ENCODE measurements at regions not wholly inside any gene's neighbourhood (a gene's known extent, or its start where the extent isn't known, plus 50 kb on each side); places are given as distances from the start of the nearest gene placed in this dataset.

DNA sequence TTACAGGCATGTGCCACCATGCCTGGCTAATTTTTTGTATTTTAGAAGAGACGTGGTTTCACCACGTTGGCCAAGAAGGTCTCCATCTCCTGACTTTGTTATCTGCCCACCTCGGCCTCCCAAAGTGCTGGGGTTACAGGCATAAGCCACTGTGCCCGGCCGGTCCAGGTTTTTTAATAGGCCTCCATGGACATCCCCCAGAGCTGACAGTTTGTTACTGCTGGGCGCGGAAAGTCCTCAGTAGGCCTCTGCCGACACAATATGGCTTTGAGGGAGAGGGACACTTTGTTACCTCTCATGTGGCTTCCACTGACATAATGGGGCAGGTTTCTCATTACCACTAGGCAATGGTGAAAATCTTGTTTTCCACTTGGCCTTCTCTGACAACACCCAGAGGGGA is 152.0 kb downstream of the WNT7A start:
- Histone ChIP-seq H2BK5ac (ENCODE audit: insufficient read length, low read length) (no peak overlapping the region), H3K9me3 (ENCODE audit: control insufficient read depth, low read depth, low read length) (no peaks in the 10 kb centered on the region), H3K56ac (ENCODE audit: insufficient read length, low read depth, low read length) (no peak overlapping the region), H3T11ph (ENCODE audit: low read length) (no peak overlapping the region), H2BK20ac (ENCODE audit: low read depth, low read length, poor library complexity, severe bottlenecking) (no peak overlapping the region), H3K4ac (ENCODE audit: low read depth, low read length) (no peak overlapping the region), H3K4me1 (ENCODE audit: insufficient read depth, low read length) (peaks cover 6% of the 10 kb centered on the region; the same call in 1 of the 2 replicates), H3K4me2 (ENCODE audit: insufficient read depth, insufficient read length, low read length) (no peak overlapping the region), H4K8ac (replicated peaks; ENCODE audit: insufficient read length, low read depth, low read length) (no peak overlapping the region), H2BK12ac (ENCODE audit: insufficient read length, low read depth, low read length) (no peak overlapping the region), H3K18ac (ENCODE audit: insufficient read length, low read depth, low read length) (peak overlapping the region; percentile 3), H2AFZ (ENCODE audit: low read length) (no peak overlapping the region), H2AK5ac (ENCODE audit: insufficient read length, low read length) (no peak overlapping the region), H4K20me1 (ENCODE audit: control insufficient read depth, insufficient read depth, insufficient read length) (no peaks in the 10 kb centered on the region), H2BK15ac (ENCODE audit: low read depth, low read length) (no peak overlapping the region), H4K91ac (ENCODE audit: insufficient read length, low read depth, low read length) (no peak overlapping the region), H3K23ac (ENCODE audit: insufficient read length, low read depth, low read length) (no peak overlapping the region), H3K14ac (ENCODE audit: insufficient read depth, low read length) (peak overlapping the region; percentile 63; the same call in 1 of the 2 replicates), H3K27me3 (ENCODE audit: insufficient read depth, low read length) (no peaks in the 10 kb centered on the region), H3K23me2 (ENCODE audit: insufficient read length, low read depth, low read length, poor library complexity, severe bottlenecking) (no peaks in the 10 kb centered on the region), H3K79me1 (ENCODE audit: insufficient read depth, low read depth, low read length, poor library complexity, severe bottlenecking) (no peaks in the 10 kb centered on the region), H3K9ac (ENCODE audit: extremely low read depth, insufficient read length, low read length) (no peak overlapping the region), H4K5ac (ENCODE audit: insufficient read length, low read depth, low read length) (no peak overlapping the region), H3K79me2 (ENCODE audit: insufficient read depth, low read length) (no peaks in the 10 kb centered on the region), H2BK120ac (ENCODE audit: low read depth, low read length, poor library complexity, severe bottlenecking) (peak overlapping the region; percentile 48), H3K27ac (ENCODE audit: insufficient read length, low read depth, low read length) (no peak overlapping the region)
- Mint-ChIP-seq H3K9me3 (peaks cover 24 to 28% of the 10 kb centered on the region in 2 experiments), H3K27ac (peak overlapping the region; percentile 90 to 94 (median 92)), H3K4me1 (peaks cover 30 to 32% of the 10 kb centered on the region in 2 experiments), H3K36me3 (ENCODE audit: insufficient read depth in 1 of 3, low read depth in 3 of 3) (peaks cover 7 to 16% (median 9%) of the 10 kb centered on the region in 3 experiments), H3K4me3 (peak overlapping the region; percentile 26 to 35; a peak in 2 of 5 replicates), H3K27me3 (ENCODE audit: low read depth) (peaks cover 3% of the 10 kb centered on the region; the same call in 1 of the 2 replicates)
- no peak for DNase-seq
- TF ChIP-seq, protein P1, sequence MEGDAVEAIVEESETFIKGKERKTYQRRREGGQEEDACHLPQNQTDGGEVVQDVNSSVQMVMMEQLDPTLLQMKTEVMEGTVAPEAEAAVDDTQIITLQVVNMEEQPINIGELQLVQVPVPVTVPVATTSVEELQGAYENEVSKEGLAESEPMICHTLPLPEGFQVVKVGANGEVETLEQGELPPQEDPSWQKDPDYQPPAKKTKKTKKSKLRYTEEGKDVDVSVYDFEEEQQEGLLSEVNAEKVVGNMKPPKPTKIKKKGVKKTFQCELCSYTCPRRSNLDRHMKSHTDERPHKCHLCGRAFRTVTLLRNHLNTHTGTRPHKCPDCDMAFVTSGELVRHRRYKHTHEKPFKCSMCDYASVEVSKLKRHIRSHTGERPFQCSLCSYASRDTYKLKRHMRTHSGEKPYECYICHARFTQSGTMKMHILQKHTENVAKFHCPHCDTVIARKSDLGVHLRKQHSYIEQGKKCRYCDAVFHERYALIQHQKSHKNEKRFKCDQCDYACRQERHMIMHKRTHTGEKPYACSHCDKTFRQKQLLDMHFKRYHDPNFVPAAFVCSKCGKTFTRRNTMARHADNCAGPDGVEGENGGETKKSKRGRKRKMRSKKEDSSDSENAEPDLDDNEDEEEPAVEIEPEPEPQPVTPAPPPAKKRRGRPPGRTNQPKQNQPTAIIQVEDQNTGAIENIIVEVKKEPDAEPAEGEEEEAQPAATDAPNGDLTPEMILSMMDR (conservative IDR thresholded peaks at IDR 0.05): no peak
- no CpG with 5 or more reads among the region's 8 CpGs for WGBS (ENCODE audit: extremely low coverage, insufficient read length, low lambda C conversion rate)

Measured in H9 (cell line).